HG03045 (cell line): ENCODE measurements at regions not wholly inside any gene's neighbourhood (a gene's known extent, or its start where the extent isn't known, plus 50 kb on each side); places are given as distances from the start of the nearest gene placed in this dataset.
"Not testable (repeated sequence)": the region's sequence is repeated elsewhere in the genome, so short reads cannot be mapped to it uniquely, and the experiment has no call there.

ENCODE experiments used
- ATAC-seq: cut with Tn5 transposase; IDR thresholded peaks from one replicate; pipeline ENCODE4 v1.9.1; 2021; ENCODE audit warnings: mild to moderate bottlenecking, moderate library complexity; ENCODE audit not compliant: unreplicated experiment

- ATAC-seq, result no peak
These were observed 194.3 kb upstream of the SOX21 start for GRCh38 chr13:94906605-94907004.

DNA sequence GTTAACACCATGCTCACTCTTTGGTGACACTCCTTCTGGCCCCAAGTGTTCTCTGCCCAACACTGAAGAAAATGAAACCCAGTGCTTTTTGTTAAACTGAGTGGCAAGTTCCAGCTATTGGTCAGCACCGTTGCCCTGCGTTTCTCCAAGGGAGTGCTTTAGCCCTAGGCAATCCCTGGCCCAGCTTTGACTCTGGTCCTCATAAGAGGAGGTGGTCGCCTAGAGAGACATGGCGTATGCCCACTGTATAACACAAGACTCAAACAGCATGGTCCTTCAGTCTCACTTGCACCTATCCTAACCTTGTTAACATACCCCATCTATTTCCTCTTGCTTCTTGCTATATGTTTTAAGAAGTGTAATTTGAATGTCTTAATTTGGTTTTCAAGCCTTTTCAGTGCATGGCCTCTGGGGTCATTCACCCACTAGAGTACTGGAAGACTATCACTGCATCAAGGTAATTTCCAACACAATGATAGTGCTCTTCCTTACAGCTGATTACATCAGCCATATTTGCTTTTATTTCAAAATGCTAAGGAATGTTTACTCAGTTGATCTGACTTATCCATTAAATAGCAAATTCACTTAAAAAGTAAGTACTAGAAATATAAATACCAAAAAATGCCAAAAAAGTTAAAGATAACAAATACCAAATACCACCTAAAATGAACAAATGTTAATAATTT, 190.5 kb upstream of the SOX21 start:
- ATAC-seq, result no peak

- no peak for ATAC-seq
These were observed 188.7 kb upstream of the SOX21 start for GRCh38 chr13:94901070-94901469.

DNA sequence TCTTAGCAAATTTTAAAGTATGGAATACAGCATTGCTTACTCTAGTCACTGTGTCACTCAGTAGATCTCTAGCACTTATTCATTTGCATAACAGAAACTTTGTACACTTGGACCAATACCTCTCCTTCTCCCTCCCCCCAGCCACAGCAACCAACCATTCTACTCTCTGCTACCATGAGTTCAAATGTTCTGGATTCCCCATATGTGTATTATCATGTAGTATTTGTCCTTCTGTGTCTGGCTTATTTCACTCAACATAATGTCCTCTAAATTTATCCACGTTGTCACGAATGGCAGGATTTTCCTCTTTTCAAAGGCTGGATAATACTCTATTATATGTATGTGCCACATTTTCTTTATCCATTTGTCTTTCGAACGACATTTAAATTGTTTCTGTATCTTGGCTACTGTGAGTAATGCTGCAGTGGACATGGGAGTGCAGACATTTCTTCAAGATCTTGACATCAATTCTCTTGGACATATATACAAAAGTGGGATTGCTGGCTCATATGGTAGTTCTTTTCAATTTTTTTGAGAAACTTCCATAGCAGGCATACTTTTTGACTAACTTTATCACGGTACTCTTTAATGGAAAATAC, 184.5 kb upstream of the SOX21 start:
- no peak for ATAC-seq

DNA sequence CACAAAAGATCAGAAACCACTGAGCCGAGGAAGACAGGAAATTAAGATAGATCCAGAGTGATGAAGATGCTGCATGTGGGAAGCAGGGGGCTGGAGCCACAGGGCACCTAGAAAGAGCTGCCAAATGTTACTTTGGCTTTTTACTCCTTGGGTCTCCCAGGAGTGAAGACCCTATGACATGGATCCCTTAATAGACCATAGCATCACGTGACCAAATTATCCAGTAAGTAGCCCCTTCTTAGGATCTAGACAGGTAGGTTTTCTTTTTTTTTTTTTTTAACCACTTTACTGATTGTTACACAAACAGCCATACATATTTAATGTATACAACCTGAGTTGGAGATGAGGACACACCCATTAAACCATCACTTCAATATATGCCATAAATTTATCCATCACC, 183.9 kb upstream of the SOX21 start:
- no peak for ATAC-seq

GRCh38 chr13:94886191-94886590, 173.8 kb upstream of the SOX21 start:
- ATAC-seq, result no peak

DNA sequence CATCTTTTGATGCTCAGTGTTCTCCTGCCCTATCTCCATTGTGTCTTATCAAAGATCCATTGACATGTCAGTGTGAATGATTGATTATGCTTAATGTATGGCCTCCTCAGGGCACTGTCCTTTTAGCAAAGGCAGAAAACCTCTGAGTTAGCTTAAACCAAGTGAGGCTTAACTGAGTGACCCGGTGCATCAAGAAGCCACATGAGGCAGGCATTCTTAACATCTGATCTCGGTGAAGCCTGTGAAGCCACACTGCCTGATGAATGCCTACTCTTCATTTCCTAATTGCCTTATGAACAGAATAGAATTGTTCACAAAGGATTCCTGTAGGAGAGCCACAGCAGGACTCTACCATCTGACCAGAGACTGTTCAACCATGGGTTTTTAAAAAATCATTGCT, 168.1 kb upstream of the SOX21 start:
- ATAC-seq, result no peak

DNA sequence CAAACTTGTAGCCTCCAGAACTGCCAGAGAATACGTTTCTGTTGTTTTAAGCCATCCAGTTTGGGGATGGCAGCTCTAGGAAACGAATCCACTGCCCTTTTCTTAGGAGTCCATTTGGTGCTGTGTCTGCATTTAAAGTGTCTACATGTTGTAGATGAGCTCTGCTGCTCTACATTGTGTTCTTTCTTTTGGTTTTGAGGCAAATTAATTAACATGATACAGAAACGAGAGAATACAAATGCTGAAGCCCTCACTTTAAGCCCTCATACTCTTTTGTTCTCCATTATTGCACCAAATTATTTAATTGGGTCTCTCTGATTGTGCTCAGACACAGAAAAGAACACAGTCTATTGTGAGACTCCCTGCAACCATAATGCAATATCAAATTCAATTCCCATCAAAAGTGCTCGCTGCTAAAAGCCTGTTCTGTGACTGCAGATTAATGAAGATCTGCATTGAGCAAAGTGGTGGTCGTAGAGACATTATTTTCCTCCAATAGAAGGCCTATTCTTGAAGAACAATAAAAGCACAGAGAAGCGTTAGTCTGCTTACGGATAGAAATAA, 166.3 kb upstream of the SOX21 start:
- ATAC-seq, result no peak

GRCh38 chr13:94864474-94864873, 152.1 kb upstream of the SOX21 start:
- ATAC-seq, result no peak

GRCh38 chr13:94860981-94861407, 148.6 kb upstream of the SOX21 start:
- ATAC-seq, result no peak

- no peak for ATAC-seq
These were observed 147.5 kb upstream of the SOX21 start for GRCh38 chr13:94859811-94860210.

DNA sequence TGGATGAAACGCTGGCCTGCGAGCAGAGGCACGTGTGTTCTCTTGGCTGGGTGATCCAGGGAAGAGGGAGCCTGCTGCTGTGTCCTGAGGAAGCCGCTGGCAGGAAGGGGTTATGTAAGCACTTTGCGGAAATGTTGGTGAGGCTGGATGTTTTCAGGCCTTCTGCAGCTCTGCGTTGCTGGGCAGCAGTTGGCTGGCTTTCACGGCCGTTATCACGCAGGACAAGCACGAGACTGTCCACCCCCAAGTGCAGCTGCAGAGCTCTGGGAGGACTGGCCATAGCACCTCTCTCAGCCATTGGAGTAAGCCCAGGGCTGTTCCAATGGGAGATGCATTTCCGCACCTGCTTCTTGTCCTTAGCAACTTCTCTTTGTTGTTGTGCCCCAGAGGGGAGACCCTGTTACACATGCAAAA, 146.9 kb upstream of the SOX21 start:
- no peak for ATAC-seq

DNA sequence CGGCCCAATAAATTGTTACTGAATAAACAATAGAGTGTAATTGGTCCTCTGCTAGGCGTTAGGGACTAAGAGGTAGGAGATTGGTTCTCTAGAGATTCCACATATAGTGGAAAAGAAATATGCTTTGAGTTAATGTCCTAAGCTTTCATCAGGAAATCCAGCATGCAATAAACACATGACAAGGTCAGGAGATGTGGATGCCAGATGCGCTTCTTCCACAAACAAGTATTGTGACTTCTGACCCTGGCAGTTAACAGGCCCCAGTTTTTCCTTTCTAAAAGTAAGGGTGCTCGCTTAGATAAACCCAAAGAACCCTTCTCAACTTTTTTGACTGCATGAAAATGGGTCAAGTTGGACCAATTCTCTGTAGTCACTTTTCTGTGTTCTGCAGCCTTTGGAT, 146.5 kb upstream of the SOX21 start:
- ATAC-seq, result no peak

DNA sequence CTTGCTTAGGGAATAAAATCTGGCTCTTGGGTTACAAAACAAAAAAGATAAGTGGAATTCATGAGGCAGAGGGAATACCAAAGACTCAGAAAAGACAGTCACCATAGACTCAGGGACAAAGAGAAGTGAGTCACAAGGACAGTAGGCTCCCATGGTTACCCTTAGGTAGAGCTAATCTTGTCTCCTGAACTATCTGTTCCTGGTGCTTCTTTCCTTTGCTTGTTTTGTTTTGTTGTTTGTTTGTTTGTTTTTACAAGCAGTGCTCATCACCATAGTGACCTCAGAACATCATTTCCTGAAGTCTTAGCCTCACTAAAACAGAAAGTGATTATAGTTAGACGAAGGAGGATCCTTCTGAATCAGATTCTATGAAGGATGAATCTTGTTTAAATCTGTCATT, 142.3 kb upstream of the SOX21 start:
- ATAC-seq, result no peak

GRCh38 chr13:94851576-94851975, 139.2 kb upstream of the SOX21 start:
- no peak for ATAC-seq

GRCh38 chr13:94849254-94849653, 136.9 kb upstream of the SOX21 start:
- ATAC-seq, result no peak

GRCh38 chr13:94842901-94843300, 130.6 kb upstream of the SOX21 start:
- no peak for ATAC-seq

- ATAC-seq, result not testable (repeated sequence)
These were observed 124.7 kb upstream of the SOX21 start for GRCh38 chr13:94837056-94837455.

DNA sequence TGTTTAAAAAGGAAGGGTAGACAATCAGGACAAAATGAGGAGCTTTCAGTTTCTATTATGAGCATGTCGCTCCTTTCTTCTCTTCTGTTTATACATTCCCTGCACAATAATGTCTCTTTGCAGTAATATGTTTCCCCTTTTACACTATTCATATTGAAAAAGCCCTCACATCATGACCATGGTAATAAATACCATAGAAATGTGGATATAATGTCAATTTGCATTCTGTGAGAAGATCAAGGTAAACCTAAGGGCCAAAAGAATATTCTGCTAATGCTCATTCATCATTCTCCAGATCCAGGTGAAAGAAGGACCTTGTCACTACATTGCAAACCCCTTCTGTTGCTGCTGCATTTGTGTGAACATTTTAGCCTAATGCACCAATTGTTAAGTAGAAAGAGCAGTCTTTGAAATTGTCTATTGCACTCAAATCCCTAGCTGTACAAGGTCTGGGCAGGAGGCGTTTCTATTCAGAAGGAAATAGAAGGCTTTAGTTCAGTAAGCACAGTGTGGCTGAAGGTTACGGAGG, 117.6 kb upstream of the SOX21 start:
- no peak for ATAC-seq

- no peak for ATAC-seq
These were observed 117.0 kb upstream of the SOX21 start for GRCh38 chr13:94829185-94829836.

- no peak for ATAC-seq
These were observed 115.2 kb upstream of the SOX21 start for GRCh38 chr13:94827566-94827965.

- no peak for ATAC-seq
These were observed 113.2 kb upstream of the SOX21 start for GRCh38 chr13:94825507-94825906.
